A549 (cell line): ENCODE measurements at regions not wholly inside any gene's neighbourhood (a gene's known extent, or its start where the extent isn't known, plus 50 kb on each side); places are given as distances from the start of the nearest gene placed in this dataset.

Experiments used
- CHD4 ChIP-seq: fragments of 200-600 bp; sonication (generic); IDR thresholded peaks from 2 replicates; pipeline ENCODE4 v1.6.1; 2016; ENCODE audit warnings: antibody characterized with exemption, mild to moderate bottlenecking, borderline replicate concordance
- CTCF ChIP-seq: fragments of >200 bp; sonication (Bioruptor Twin); formaldehyde crosslinking; IDR thresholded peaks from 3 replicates; pipeline ENCODE4 v1.5.1; 2016
- ESRRA ChIP-seq: fragments of 150-350 bp; IDR thresholded peaks from 2 replicates; pipeline ENCODE4 v1.6.1; 2014; ENCODE audit warnings: mild to moderate bottlenecking, low read length, borderline replicate concordance
- JUNB ChIP-seq: fragments of >200 bp; sonication (Bioruptor Twin); formaldehyde crosslinking; IDR thresholded peaks from 2 replicates; pipeline ENCODE4 v1.6.1; 2016
- KDM1A ChIP-seq: fragments of 200-600 bp; sonication (generic); IDR thresholded peaks from 2 replicates; pipeline ENCODE4 v1.6.1; 2016; ENCODE audit warnings: low read depth, mild to moderate bottlenecking
- MAFK ChIP-seq: fragments of 450-650 bp; IDR thresholded peaks from 2 replicates; pipeline ENCODE4 v1.6.1; 2014; ENCODE audit not compliant: partially characterized antibody
- MAX ChIP-seq: IDR thresholded peaks from 2 replicates; pipeline ENCODE4 v1.6.1; 2012
- POLR2A ChIP-seq: IDR thresholded peaks from 2 replicates; pipeline ENCODE4 v1.6.1; 2012; ENCODE audit warnings: mild to moderate bottlenecking, low read length
- RCOR1 ChIP-seq: fragments of 150-350 bp; IDR thresholded peaks from 2 replicates; pipeline ENCODE4 v1.6.1; 2014; ENCODE audit warnings: antibody characterized with exemption, low read length, low read depth
- REST ChIP-seq: fragments of 200-600 bp; sonication (generic); IDR thresholded peaks from 2 replicates; pipeline ENCODE4 v1.6.1; 2016; ENCODE audit warnings: antibody characterized with exemption, mild to moderate bottlenecking, moderate library complexity
- RFX5 ChIP-seq: fragments of 450-650 bp; IDR thresholded peaks from 2 replicates; pipeline ENCODE4 v1.7.1; 2014; ENCODE audit warnings: antibody characterized with exemption, mild to moderate bottlenecking, moderate library complexity
- RNF2 ChIP-seq: fragments of 200-600 bp; sonication (generic); IDR thresholded peaks from 2 replicates; pipeline ENCODE4 v1.6.1; 2016; ENCODE audit warnings: low read depth, mild to moderate bottlenecking, antibody characterized with exemption, moderate library complexity, borderline replicate concordance
- SMC3 ChIP-seq: fragments of >200 bp; sonication (Bioruptor Twin); formaldehyde crosslinking; IDR thresholded peaks from 3 replicates; pipeline ENCODE4 v1.6.1; 2018; ENCODE audit warnings: inconsistent platforms

GRCh38 chr4:165699055-165699454 is 174.0 kb upstream of the TLL1 start:
- TF ChIP-seq RCOR1 (no peak), CTCF (no peak), POLR2A (no peak), KDM1A (no peak), MAFK (no peak), RFX5 (no peak), ESRRA (no peak), RNF2 (no peak), MAX (no peak), SMC3 (no peak), JUNB (no peak), REST (no peak), CHD4 (no peak)
